IPS-18c (cell line): ENCODE measurements at regions not wholly inside any gene's neighbourhood (a gene's known extent, or its start where the extent isn't known, plus 50 kb on each side); places are given as distances from the start of the nearest gene placed in this dataset.
"Not testable (repeated sequence)": the region's sequence is repeated elsewhere in the genome, so short reads cannot be mapped to it uniquely, and the experiment has no call there.

Experiments
- H3K4me3 ChIP-seq: 2 replicates; pipeline ENCODE4 v1.7.0; 2013; ENCODE audit warnings: low read depth, mild to moderate bottlenecking, low read length, moderate library complexity; ENCODE audit not compliant: insufficient read depth
- H3K9me3 ChIP-seq: one replicate; pipeline ENCODE4 v1.6.1; 2013; ENCODE audit warnings: mild to moderate bottlenecking, low read length, moderate library complexity; ENCODE audit not compliant: control insufficient read depth, insufficient read depth

- H3K4me3 ChIP-seq: no peak overlapping the region
- no peaks in the 10 kb centered on the region for H3K9me3 ChIP-seq
These were observed 119.5 kb upstream of the TNRC6C start for GRCh38 chr17:77838748-77839697.

GRCh38 chr17:77839698-77840512 lies 118.6 kb upstream of the TNRC6C start:
- Histone ChIP-seq H3K9me3 (no peaks in the 10 kb centered on the region), H3K4me3 (no peak overlapping the region)

- Histone ChIP-seq H3K9me3 (no peaks in the 10 kb centered on the region), H3K4me3 (no peak overlapping the region)
These were observed 117.9 kb upstream of the TNRC6C start for GRCh38 chr17:77840513-77841165.

GRCh38 chr17:77841742-77842527 lies 116.6 kb upstream of the TNRC6C start:
- Histone ChIP-seq H3K9me3 (no peaks in the 10 kb centered on the region), H3K4me3 (no peak overlapping the region)

GRCh38 chr17:77842528-77843147 lies 115.9 kb upstream of the TNRC6C start:
- H3K4me3 ChIP-seq: no peak overlapping the region
- H3K9me3 ChIP-seq: no peaks in the 10 kb centered on the region

GRCh38 chr17:77843255-77843895 lies 115.1 kb upstream of the TNRC6C start:
- not testable (repeated sequence) for H3K4me3 ChIP-seq, H3K9me3 ChIP-seq

- H3K4me3 ChIP-seq: no peak overlapping the region
- no peaks in the 10 kb centered on the region for H3K9me3 ChIP-seq
These were observed 114.6 kb upstream of the TNRC6C start for GRCh38 chr17:77843896-77844295.

- Histone ChIP-seq H3K9me3 (no peaks in the 10 kb centered on the region), H3K4me3 (no peak overlapping the region)
These were observed 113.8 kb upstream of the TNRC6C start for GRCh38 chr17:77844681-77845080.

- Histone ChIP-seq H3K9me3 (no peaks in the 10 kb centered on the region), H3K4me3 (no peak overlapping the region)
These were observed 112.8 kb upstream of the TNRC6C start for GRCh38 chr17:77845541-77846225.

- H3K4me3 ChIP-seq: no peak overlapping the region
- H3K9me3 ChIP-seq: no peaks in the 10 kb centered on the region
These were observed 111.9 kb upstream of the TNRC6C start for GRCh38 chr17:77846531-77847085.

- Histone ChIP-seq H3K9me3 (no peaks in the 10 kb centered on the region), H3K4me3 (no peak overlapping the region)
These were observed 111.0 kb upstream of the TNRC6C start for GRCh38 chr17:77847221-77848085.

- Histone ChIP-seq H3K9me3 (no peaks in the 10 kb centered on the region), H3K4me3 (no peak overlapping the region)
These were observed 110.2 kb upstream of the TNRC6C start for GRCh38 chr17:77848257-77848656.

- no peak overlapping the region for H3K4me3 ChIP-seq
- no peaks in the 10 kb centered on the region for H3K9me3 ChIP-seq
These were observed 109.3 kb upstream of the TNRC6C start for GRCh38 chr17:77849239-77849638.

GRCh38 chr17:77851921-77852320 lies 106.6 kb upstream of the TNRC6C start:
- no peaks in the 10 kb centered on the region for H3K9me3 ChIP-seq
- no peak overlapping the region for H3K4me3 ChIP-seq

GRCh38 chr17:77852731-77853130 lies 105.8 kb upstream of the TNRC6C start:
- Histone ChIP-seq H3K9me3 (no peaks in the 10 kb centered on the region), H3K4me3 (no peak overlapping the region)
